Globus pallidus (tissue), 1 donor: ENCODE measurements at regions not wholly inside any gene's neighbourhood (a gene's known extent, or its start where the extent isn't known, plus 50 kb on each side); places are given as distances from the start of the nearest gene placed in this dataset.

Experiments
- DNase-seq: peaks from one replicate; pipeline ENCODE4 v3.0.0-alpha.2; 2015; ENCODE audit warnings: low spot score

DNA sequence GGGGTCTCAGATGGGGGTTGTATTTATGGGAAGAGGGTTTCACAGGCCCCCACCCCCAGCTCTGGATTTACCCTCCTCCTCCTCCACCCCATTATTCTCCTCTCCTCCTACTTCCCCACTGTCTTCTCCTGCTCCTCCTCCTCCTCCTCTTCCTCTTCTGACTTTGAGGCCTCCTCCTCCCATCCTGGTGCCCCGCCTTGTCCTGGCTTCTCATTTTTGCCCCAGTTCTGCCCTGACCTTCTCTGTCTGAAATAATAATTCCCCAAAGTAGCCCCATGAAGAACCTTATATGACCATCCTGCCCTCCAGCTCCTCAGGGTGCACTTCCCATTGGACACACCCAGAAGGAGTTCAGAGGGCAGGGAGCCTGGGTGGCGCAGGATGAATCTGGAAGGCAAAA, 351.4 kb upstream of the GATB start:
- DNase-seq, result no peak

GRCh38 chr4:152110780-152111179, 350.0 kb upstream of the GATB start:
- DNase-seq, result no peak

DNA sequence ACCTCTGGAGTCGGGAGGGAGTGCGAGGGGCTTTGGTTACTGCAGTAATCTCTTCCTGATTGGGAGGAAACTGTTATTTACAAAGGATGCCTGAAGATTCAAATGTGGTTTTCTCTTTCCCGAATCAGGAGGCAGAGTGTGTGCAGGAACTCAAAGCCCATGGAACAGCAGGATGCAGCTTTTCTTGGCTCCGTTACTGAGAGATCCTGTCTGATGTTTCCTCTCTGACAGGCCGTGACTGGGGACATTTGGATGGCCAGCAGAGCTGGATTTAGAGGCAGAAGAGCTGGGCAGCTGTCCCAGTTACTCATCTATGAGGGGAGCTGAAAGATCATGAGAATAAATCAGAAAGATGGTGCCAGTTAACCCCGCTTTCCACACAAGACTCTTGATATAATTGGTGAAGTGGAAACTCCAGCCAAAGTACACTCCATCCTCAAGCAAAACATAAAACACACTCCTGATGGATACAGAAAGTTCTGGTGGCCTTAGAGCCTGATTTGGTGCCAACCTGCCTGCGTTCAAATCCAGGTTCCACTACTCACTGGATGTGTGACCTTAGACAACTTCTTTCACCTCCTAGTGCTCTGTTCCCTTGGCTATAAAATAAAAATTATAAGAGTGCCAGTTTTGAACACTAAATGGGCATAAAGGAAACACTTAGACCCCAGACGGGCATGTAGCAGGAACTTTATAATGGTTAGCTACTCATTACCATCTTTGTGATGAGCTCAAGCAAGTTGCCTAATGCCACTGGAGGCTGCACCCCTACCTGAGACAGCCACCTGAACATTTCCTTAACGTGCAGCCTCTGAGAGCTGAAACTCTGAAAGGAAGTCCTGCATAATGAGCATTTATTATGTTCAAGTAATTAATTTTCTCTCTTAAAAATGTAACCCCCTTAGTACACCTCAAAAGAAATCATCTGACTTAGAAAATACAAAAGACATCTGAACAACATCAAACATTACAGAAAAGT, 349.0 kb upstream of the GATB start:
- no peak for DNase-seq

GRCh38 chr4:152107736-152108500, 347.1 kb upstream of the GATB start:
- DNase-seq, result no peak

DNA sequence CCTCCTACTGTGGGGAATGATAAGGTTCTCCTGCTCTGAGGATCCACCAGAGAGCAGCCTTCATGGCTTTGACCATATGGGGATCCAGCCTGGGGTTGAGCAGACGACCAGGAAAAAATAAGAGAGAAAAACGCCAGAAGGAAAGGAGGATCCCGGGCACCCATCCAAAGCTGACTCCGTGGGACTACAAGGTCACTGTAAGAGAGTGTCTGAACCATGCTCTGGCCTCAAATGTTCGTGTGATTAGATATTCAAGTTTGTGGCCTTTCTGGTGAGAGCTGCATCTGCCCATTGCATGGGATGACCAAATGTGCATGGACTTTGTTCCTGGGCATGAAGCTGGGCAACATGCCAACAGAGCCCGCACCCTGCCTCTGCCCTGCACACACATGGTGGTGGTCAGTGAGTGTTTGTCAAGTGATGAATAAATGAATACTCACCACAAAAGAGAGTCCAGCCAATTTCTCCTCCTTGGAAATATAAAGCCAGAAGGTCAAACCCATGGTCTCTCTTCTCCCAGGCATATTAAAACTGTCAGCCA, 346.0 kb upstream of the GATB start:
- no peak for DNase-seq

DNA sequence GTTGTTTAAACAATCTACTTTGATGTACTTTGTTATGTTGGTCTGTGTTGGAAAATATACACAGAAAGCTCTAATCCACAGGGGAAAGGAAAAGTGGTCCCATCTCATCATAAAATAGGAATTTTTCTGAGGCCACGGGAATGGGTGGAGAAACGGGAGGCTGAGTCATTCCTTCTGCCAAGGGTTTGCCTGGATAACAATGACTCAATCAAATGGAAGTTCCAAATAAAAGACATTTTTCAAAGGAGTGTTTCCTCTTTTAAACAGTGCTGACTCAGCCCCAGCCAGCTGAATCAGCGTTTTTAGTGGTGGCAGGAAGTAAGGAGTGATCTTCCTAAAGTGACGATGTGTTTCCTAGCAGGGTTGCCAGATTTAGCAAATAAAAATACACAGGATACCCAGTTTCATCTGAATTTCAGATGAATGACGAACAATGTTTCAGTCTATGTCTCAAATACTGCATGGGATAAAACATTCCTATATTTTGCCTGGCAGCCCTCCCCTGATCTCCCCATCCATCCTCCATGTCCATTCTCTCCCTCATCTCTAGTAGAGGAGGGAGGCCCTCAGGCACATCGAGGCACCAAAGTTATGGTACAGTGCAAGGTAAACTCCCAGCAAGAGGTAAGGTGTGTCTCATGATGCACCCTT, 345.4 kb upstream of the GATB start:
- no peak for DNase-seq

GRCh38 chr4:152104901-152105357, 344.1 kb upstream of the GATB start:
- DNase-seq, result no peak

DNA sequence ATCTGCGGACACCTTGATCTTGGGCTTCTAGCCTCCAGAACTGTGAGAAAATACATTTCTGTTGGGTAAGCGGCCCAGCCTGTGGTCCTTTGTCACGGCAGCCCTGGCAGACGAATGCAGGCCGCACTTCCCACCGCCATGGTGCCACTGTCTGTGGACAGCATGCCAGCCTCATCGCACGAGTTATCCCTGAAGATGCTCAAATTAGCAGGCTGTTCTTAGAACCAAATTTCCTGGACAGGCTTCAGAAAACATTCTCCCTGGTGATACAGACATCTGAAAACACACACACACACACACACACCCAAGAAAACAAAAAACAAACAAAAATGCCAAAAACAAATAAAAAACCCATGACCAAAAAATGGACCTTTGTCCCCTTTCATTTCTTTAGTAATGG, 343.5 kb upstream of the GATB start:
- no peak for DNase-seq

GRCh38 chr4:152103181-152103901, 342.5 kb upstream of the GATB start:
- DNase-seq, result no peak

DNA sequence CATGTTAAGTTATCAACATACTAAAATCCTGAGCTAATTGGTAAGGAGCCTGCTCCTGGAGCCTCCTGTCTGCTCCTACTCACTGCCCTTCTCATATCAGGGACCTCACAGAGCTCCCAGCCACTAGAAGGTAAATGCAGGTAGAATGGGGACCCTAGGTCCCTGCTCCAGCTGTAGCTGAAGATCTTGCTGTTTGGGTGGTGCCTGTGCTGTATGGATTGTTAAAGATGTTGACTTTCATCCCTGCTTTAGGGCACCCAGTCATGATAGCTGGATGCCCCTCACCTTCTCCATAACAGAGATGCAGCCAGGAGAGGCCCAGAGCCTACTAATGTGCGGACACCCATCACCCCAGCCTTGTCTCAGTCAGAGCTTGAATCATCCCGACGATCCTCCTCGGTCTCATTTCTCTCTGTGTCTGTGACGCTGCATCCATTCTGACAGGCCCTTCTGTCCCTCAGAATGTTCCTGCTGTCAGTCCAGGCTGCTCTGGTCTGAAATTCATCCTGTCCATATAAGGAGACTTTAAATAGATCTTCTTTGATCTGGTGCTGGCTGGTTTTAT, 341.7 kb upstream of the GATB start:
- no peak for DNase-seq

DNA sequence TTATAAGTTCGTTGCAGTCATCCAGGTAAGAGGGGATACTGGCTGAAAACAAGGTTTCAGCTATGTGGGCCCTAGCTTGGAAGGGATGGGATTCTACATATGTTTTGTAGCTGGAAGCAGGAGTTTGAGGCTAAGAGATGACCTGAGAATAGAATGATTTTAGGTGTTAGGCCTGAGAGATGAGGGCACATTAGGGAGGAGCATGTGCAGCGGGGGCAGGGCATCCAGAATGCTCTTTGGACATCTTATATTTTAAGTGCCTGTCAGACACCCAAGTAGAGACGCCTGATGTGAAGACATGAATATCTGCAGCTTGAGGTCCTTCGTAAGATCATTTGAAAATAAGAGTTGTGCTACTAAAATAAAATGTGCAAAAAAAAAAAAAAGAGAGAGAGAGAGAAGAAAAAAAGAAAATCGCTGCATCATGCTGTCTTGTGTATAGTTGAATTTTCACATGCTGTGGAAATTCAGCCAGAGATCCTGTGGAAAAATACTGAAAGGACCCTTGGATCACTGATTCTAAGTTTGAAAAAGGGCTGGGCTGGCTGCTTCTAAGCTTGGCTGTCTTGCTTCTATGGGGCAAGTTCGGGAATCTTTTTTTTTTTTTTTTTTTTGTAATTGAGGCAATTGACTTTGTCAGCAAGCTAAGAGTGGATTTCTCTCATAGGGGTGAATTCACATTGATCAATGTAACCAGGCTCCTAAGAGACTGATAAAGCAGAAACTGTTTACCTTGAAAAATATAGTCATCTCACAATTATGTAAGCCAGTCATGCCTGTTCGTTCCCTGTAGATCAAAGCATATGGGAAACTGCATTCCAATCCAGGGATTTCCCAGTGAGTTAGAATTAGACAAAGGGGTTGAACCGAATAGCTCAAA, 341.0 kb upstream of the GATB start:
- DNase-seq, result no peak

GRCh38 chr4:152100379-152101201, 339.8 kb upstream of the GATB start:
- DNase-seq, result peak; percentile 42

DNA sequence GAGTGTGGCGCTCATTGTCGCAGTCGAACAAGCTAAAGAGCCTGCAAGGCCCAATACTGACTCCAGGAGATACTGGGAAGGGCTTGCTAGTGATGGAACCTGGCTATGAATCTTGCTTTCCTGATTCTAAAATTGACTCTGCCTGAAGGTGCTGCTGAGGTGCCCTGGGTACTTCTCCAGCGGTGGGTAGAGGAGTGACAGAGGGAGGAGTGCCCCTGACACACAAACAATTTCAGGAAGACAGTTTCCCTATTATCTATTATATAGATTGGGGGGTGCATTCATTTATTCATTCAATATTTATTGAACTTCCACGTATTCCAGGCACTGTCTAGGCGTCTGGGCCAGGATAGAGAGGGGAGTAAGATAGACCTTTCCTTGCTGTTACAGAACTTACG, 339.2 kb upstream of the GATB start:
- DNase-seq, result no peak

- DNase-seq, result no peak
Observed at GRCh38 chr4:152099555-152099954, 338.7 kb upstream of the GATB start.

DNA sequence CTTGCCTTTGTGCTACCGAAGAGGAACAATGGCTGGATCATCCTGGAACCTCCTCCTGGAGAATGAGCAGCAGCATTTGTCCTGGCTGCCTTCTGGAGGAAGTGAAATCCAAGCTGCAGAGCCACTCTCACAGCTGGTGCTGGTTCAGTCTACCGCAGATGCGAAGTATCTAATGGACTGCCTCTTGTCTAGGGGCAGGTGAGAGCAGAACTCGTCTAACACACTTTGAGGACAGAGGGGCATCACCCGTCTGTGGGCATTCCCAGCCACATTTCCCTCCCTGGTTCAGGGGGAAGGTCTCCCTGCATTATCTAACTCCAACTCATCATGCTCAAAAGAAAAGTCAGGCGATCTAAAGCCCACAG, 338.2 kb upstream of the GATB start:
- no peak for DNase-seq

- no peak for DNase-seq
Observed at GRCh38 chr4:152098365-152099060, 337.7 kb upstream of the GATB start.

GRCh38 chr4:152097371-152097770, 336.6 kb upstream of the GATB start:
- no peak for DNase-seq

DNA sequence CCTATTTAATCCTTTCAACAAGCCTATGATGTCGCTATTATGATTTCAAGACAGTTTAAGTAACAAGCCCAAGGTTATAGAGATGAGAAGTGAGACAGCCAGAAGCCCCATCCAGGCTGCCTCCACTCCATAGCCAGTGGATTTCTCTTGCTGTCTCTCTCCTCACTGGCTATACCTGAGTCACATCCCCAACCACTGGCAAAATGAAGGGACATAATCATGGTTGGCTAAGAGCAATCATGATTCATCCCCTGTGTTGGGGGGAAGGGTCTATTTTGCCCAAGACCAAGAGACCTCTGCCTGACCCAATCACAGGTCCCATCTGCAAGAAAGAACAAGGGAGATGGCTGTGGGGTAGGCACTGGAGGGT, 334.9 kb upstream of the GATB start:
- no peak for DNase-seq
